A673 (cell line): ENCODE measurements at regions not wholly inside any gene's neighbourhood (a gene's known extent, or its start where the extent isn't known, plus 50 kb on each side); places are given as distances from the start of the nearest gene placed in this dataset.

Experiments used
- CTCF ChIP-seq: fragments of 300-800, 200-600 bp; sonication (generic); conservative IDR thresholded peaks from 2 replicates; pipeline ENCODE4 v1.5.1; 2017; ENCODE audit warnings: low read depth, mild to moderate bottlenecking, antibody characterized with exemption, low read length, moderate library complexity, mixed read lengths
- EZH2 ChIP-seq: fragments of 200-600 bp; sonication (generic); IDR thresholded peaks from 2 replicates; pipeline ENCODE4 v1.6.1; 2017; ENCODE audit warnings: borderline replicate concordance, low read depth, mild to moderate bottlenecking, mixed read lengths, antibody characterized with exemption, low read length; ENCODE audit not compliant: poor library complexity, severe bottlenecking

GRCh38 chr2:17249249-17249648 is 269.0 kb downstream of the RAD51AP2 start:
- TF ChIP-seq CTCF (no peak), EZH2 (no peak)
